HEK293 (cell line): ENCODE measurements at regions not wholly inside any gene's neighbourhood (a gene's known extent, or its start where the extent isn't known, plus 50 kb on each side); places are given as distances from the start of the nearest gene placed in this dataset.
"Not testable (repeated sequence)": the region's sequence is repeated elsewhere in the genome, so short reads cannot be mapped to it uniquely, and the experiment has no call there.

Experiments
- CTCF ChIP-seq: fragments of 450-650 bp; formaldehyde crosslinking; IDR thresholded peaks from 2 replicates; pipeline ENCODE4 v1.5.1; 2016; ENCODE audit warnings: missing biosample characterization, missing genetic modification characterization
- KLF9 ChIP-seq: fragments of 450-650 bp; formaldehyde crosslinking; IDR thresholded peaks from 2 replicates; pipeline ENCODE4 v1.5.1; 2016; ENCODE audit warnings: missing biosample characterization, missing genetic modification characterization, low read depth
- PRDM1 ChIP-seq: fragments of 450-650 bp; formaldehyde crosslinking; IDR thresholded peaks from 2 replicates; pipeline ENCODE4; 2016; ENCODE audit warnings: missing biosample characterization, missing genetic modification characterization
- ZBTB7A ChIP-seq: fragments of 450-650 bp; formaldehyde crosslinking; IDR thresholded peaks from 2 replicates; pipeline ENCODE4 v1.5.1; 2016; ENCODE audit warnings: low read depth, missing biosample characterization, missing genetic modification characterization
- ZNF214 ChIP-seq: fragments of 450-650 bp; formaldehyde crosslinking; IDR thresholded peaks from 2 replicates; pipeline ENCODE4 v1.5.1; 2017; ENCODE audit warnings: missing biosample characterization, mild to moderate bottlenecking, missing genetic modification characterization, borderline replicate concordance
- ZNF274 ChIP-seq, 2 experiments: fragments of 200-500 bp in 1 of 2; fragments of 450-650 bp in 1 of 2; sonication (Bioruptor generic) in 1 of 2; formaldehyde crosslinking in 1 of 2; IDR thresholded peaks; 2 replicates each; pipeline versions ENCODE4 v1.5.1 to v1.6.1; 2014 to 2016; ENCODE audit warnings: borderline replicate concordance in 1 of 2, inconsistent platforms in 1 of 2, low read length in 1 of 2, missing biosample characterization in 1 of 2, missing genetic modification characterization in 1 of 2
- ZNF423 ChIP-seq: fragments of 450-650 bp; formaldehyde crosslinking; IDR thresholded peaks from 2 replicates; pipeline ENCODE4 v1.5.1; 2016; ENCODE audit warnings: missing biosample characterization, missing genetic modification characterization
- ZNF792 ChIP-seq: fragments of 450-650 bp; formaldehyde crosslinking; IDR thresholded peaks from 2 replicates; pipeline ENCODE4 v1.5.1; 2016; ENCODE audit warnings: missing biosample characterization, missing genetic modification characterization

- TF ChIP-seq CTCF (tag by site-specific recombination); ZNF423 (tag by site-specific recombination); ZBTB7A; ZNF214; KLF9 (tag by site-specific recombination); PRDM1 (tag by site-specific recombination); ZNF792 (tag by site-specific recombination); ZNF274 (IDR thresholded peaks at IDR 0.05; ENCODE audit: low read length); ZNF274 (tag by site-specific recombination; IDR thresholded peaks at IDR 0.05; ENCODE audit: borderline replicate concordance): not testable (repeated sequence)
Measured at GRCh38 chr12:127608359-127608758, 658.6 kb upstream of the TMEM132C start.
